Skin epidermis (tissue), 12 donors: ENCODE measurements at regions not wholly inside any gene's neighbourhood (a gene's known extent, or its start where the extent isn't known, plus 50 kb on each side); places are given as distances from the start of the nearest gene placed in this dataset.
"Not testable (repeated sequence)": the region's sequence is repeated elsewhere in the genome, so short reads cannot be mapped to it uniquely, and the experiment has no call there.

Experiments used
- H3K27ac ChIP-seq, 21 experiments: fragments of 200-600 bp; sonication (generic) in 11 of 21; one replicate each; pipeline ENCODE4 v1.5.0; 2020; ENCODE audit warnings: mild to moderate bottlenecking in 3 of 21, inconsistent platforms in 2 of 21, moderate library complexity in 2 of 21
- H3K4me3 ChIP-seq, 7 experiments: fragments of 200-600 bp; sonication (generic) in 2 of 7; one replicate each; pipeline ENCODE4 v1.5.0; 2020; ENCODE audit warnings: inconsistent platforms in 2 of 7, mild to moderate bottlenecking in 2 of 7, moderate library complexity in 1 of 7

GRCh38 chr14:87380054-87380453 lies 612.9 kb downstream of the GALC start:
- H3K27ac ChIP-seq, result no peak overlapping the region
- H3K4me3 ChIP-seq, result no peak overlapping the region

GRCh38 chr14:87368751-87369150 lies 624.2 kb downstream of the GALC start:
- Histone ChIP-seq H3K27ac (no peak overlapping the region), H3K4me3 (no peak overlapping the region)

- H3K4me3 ChIP-seq, H3K27ac ChIP-seq: not testable (repeated sequence)
These were observed 632.7 kb downstream of the GALC start for GRCh38 chr14:87360246-87360645.

- H3K4me3 ChIP-seq, result no peak overlapping the region
These were observed 642.0 kb downstream of the GALC start for GRCh38 chr14:87351007-87351406.

GRCh38 chr14:87349921-87350320 lies 643.1 kb downstream of the GALC start:
- H3K4me3 ChIP-seq, result no peak overlapping the region
- no peak overlapping the region for H3K27ac ChIP-seq

More at GRCh38 chr14:87351007-87351406, 642.0 kb downstream of the GALC start:
- H3K27ac ChIP-seq, result no peak overlapping the region

- Histone ChIP-seq H3K27ac (no peak overlapping the region), H3K4me3 (no peak overlapping the region)
These were observed 649.3 kb downstream of the GALC start for GRCh38 chr14:87343652-87344051.

- no peak overlapping the region for H3K4me3 ChIP-seq
- H3K27ac ChIP-seq, result no peak overlapping the region
These were observed 657.8 kb downstream of the GALC start for GRCh38 chr14:87334997-87335685.

- no peak overlapping the region for H3K4me3 ChIP-seq
- no peak overlapping the region for H3K27ac ChIP-seq
These were observed 661.0 kb downstream of the GALC start for GRCh38 chr14:87331991-87332390.

- no peak overlapping the region for H3K4me3 ChIP-seq
- no peak overlapping the region for H3K27ac ChIP-seq
These were observed 667.2 kb downstream of the GALC start for GRCh38 chr14:87325741-87326140.

- Histone ChIP-seq H3K4me3 (no peak overlapping the region), H3K27ac (no peak overlapping the region)
These were observed 669.8 kb downstream of the GALC start for GRCh38 chr14:87323191-87323590.

- Histone ChIP-seq H3K4me3 (no peak overlapping the region), H3K27ac (no peak overlapping the region)
These were observed 671.4 kb downstream of the GALC start for GRCh38 chr14:87321548-87321947.

GRCh38 chr14:87312894-87313205 lies 680.1 kb downstream of the GALC start:
- H3K27ac ChIP-seq, result no peak overlapping the region
- no peak overlapping the region for H3K4me3 ChIP-seq

- H3K4me3 ChIP-seq, result no peak overlapping the region
These were observed 680.7 kb downstream of the GALC start for GRCh38 chr14:87312169-87312893.

GRCh38 chr14:87309557-87309956 lies 683.4 kb downstream of the GALC start:
- no peak overlapping the region for H3K4me3 ChIP-seq
- H3K27ac ChIP-seq, result no peak overlapping the region

More at GRCh38 chr14:87312169-87312893, 680.7 kb downstream of the GALC start:
- no peak overlapping the region for H3K27ac ChIP-seq

- H3K27ac ChIP-seq, result no peak overlapping the region
- H3K4me3 ChIP-seq, result no peak overlapping the region
These were observed 686.4 kb downstream of the GALC start for GRCh38 chr14:87306409-87307168.

GRCh38 chr14:87305345-87305744 lies 687.6 kb downstream of the GALC start:
- Histone ChIP-seq H3K4me3 (no peak overlapping the region), H3K27ac (no peak overlapping the region)

GRCh38 chr14:87304404-87304803 lies 688.6 kb downstream of the GALC start:
- H3K27ac ChIP-seq, result no peak overlapping the region
- no peak overlapping the region for H3K4me3 ChIP-seq

- Histone ChIP-seq H3K4me3 (no peak overlapping the region), H3K27ac (no peak overlapping the region)
These were observed 706.2 kb downstream of the GALC start for GRCh38 chr14:87286826-87287225.

- H3K27ac ChIP-seq, result no peak overlapping the region
These were observed 706.8 kb downstream of the GALC start for GRCh38 chr14:87286191-87286590.

GRCh38 chr14:87285506-87285905 lies 707.5 kb downstream of the GALC start:
- no peak overlapping the region for H3K4me3 ChIP-seq
- H3K27ac ChIP-seq, result no peak overlapping the region

More at GRCh38 chr14:87286191-87286590, 706.8 kb downstream of the GALC start:
- no peak overlapping the region for H3K4me3 ChIP-seq

- Histone ChIP-seq H3K27ac (no peak overlapping the region), H3K4me3 (no peak overlapping the region)
These were observed 709.4 kb downstream of the GALC start for GRCh38 chr14:87283547-87283946.
